Right atrium auricular region (tissue), 2 donors: ENCODE measurements at regions not wholly inside any gene's neighbourhood (a gene's known extent, or its start where the extent isn't known, plus 50 kb on each side); places are given as distances from the start of the nearest gene placed in this dataset.

Source experiments
- DNase-seq: peaks from one replicate; pipeline ENCODE4 v3.0.0-alpha.2; 2019; ENCODE audit warnings: low spot score
- H3K27ac ChIP-seq, 2 donors: fragments of 200-600 bp; sonication (generic); 1 replicate in 1 of 2; 2 replicates in 1 of 2; pipeline ENCODE4 v1.5.1; 2016 to 2019
- H3K27me3 ChIP-seq, 2 donors: fragments of 200-600 bp; sonication (generic); one replicate each; pipeline versions ENCODE4 v1.5.1 to v1.6.0; 2017 to 2019
- H3K36me3 ChIP-seq: fragments of 200-600 bp; sonication (generic); one replicate; pipeline ENCODE4 v1.5.1; 2016
- H3K4me1 ChIP-seq, 2 donors: fragments of 200-600 bp; sonication (generic); one replicate each; pipeline versions ENCODE4 v1.5.1 to v1.6.0; 2017 to 2019
- H3K4me3 ChIP-seq, 2 donors: fragments of 200-600 bp; sonication (generic); 1 replicate in 1 of 2; 2 replicates in 1 of 2; pipeline ENCODE4 v1.5.1; 2017 to 2019; ENCODE audit warnings: mild to moderate bottlenecking in 1 of 2, moderate library complexity in 1 of 2
- H3K9me3 ChIP-seq, 2 donors: fragments of 200-600 bp; sonication (generic); one replicate each; pipeline ENCODE4 v1.5.1; 2019
- TF ChIP-seq, protein P1 (sequence below), 2 donors: fragments of 200-600 bp; sonication (generic); IDR thresholded peaks; one replicate each; pipeline ENCODE4 v1.5.1; 2019; ENCODE audit warnings: antibody characterized with exemption in 2 of 2

DNA sequence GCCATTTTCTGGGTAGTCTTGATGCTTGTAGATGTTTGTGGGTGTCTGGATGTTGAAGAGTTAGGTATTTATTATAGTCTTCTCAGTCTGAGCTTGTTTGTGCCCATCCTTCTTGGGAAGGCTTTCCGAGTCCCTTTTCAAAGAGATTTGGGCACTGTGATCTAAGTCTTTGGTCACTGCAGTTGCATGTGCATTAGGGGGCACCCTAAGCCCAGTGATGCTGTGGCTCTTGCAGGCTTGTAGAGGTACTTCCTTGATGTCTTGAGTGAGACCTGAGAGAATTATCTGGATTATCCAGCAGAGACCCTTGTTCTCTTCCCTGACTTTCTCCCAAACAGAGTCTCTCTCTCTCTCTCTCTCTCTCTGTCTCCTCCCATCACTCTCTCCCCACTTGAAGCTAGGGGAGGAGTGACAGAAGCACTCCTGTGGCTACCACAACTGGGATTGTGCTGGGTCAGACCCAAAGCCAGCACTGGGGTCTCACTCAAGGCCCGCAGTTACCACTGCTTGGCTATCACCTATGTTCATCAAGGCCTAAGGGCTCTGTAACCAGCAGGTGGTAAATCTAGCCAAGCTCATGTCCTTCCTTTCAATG lies 68.5 kb downstream of the TMCO5A start:
- TF ChIP-seq, protein P1, sequence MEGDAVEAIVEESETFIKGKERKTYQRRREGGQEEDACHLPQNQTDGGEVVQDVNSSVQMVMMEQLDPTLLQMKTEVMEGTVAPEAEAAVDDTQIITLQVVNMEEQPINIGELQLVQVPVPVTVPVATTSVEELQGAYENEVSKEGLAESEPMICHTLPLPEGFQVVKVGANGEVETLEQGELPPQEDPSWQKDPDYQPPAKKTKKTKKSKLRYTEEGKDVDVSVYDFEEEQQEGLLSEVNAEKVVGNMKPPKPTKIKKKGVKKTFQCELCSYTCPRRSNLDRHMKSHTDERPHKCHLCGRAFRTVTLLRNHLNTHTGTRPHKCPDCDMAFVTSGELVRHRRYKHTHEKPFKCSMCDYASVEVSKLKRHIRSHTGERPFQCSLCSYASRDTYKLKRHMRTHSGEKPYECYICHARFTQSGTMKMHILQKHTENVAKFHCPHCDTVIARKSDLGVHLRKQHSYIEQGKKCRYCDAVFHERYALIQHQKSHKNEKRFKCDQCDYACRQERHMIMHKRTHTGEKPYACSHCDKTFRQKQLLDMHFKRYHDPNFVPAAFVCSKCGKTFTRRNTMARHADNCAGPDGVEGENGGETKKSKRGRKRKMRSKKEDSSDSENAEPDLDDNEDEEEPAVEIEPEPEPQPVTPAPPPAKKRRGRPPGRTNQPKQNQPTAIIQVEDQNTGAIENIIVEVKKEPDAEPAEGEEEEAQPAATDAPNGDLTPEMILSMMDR (IDR thresholded peaks at IDR 0.05) = peak in 1 of 2 donors; percentile 59
- Histone ChIP-seq H3K4me3 (no peak overlapping the region), H3K36me3 (no peaks in the 10 kb centered on the region), H3K9me3 (no peaks in the 10 kb centered on the region), H3K4me1 (peaks cover 0 to 14% of the 10 kb centered on the region in 2 donors), H3K27me3 (no peaks in the 10 kb centered on the region), H3K27ac (no peak overlapping the region)
- no peak for DNase-seq

DNA sequence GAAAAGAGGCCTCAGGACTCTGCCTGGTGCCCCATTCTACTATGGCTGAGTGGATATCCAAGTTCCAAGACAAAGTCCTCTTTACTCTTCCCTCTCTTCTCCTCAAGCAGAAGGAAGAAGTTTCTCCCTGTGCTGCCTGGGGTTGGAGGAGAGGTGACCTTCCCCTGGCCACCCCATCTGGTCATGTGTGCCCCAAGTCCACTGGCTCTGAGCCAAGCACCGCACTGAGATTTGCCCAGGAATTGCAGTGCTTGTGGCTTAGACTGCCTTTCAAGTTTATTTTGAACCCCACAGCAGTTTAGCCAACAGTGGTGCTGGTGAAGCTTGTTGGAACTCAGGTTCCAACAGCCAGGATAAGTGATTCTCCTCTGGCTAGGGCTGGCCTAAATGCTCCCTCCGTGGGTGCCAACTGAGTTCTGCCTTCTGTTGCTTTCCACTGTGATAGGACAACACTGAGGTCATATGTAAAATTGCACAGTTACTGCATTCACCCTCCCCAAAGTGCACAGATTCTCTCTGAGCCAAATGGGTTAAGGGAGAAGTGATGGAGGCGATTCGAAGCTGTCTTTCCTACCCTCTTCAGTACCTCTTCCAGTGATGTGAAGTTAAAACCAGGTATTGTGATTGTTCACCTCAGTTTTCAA lies 69.9 kb downstream of the TMCO5A start:
- no peaks in the 10 kb centered on the region for H3K9me3 ChIP-seq
- DNase-seq = no peak
- H3K4me3 ChIP-seq = no peak overlapping the region
- H3K27me3 ChIP-seq = no peaks in the 10 kb centered on the region
- H3K4me1 ChIP-seq = peaks cover 0 to 14% of the 10 kb centered on the region in 2 donors
- TF ChIP-seq, protein P1 (IDR thresholded peaks at IDR 0.05) = no peak
- no peak overlapping the region for H3K27ac ChIP-seq
- H3K36me3 ChIP-seq = no peaks in the 10 kb centered on the region

DNA sequence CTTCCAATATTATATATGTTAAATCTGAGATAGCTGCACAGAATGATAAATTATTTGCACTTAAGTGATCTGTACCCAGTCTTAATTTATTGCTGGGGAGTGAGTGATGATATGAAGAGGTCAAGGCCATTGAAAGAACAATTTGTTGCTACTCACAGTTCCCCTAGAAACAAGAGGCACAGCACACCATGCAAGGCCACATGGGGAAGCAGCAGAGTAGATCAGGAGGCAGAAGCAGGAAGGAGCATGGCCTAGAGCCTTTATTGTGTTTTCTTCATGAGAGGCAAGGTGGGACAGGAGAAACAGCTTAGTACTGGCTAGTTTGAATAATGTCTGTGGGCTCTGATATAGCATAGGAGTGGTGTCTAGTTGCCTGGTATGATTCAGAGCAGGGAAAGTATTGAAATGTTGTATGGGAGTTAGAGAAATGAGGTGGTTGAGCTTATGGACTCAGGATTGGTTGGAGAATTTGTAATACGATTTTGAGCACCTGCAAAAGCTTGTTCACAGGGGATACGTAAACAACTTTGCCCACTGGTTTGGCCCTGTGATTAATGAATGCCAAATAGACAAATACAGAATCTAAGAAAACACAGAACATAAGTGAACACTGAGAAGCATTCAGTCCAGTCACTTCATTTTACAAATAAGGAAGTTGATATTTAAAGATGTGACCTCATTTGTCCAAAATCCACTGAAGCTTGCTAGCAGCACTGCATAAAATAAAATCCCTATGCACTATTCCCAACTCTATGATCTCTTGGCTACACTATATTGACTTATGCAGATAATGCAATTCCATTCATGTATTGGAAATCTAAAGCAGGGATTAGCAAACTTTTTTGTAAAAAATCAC lies 71.7 kb downstream of the TMCO5A start:
- no peaks in the 10 kb centered on the region for H3K36me3 ChIP-seq
- H3K4me1 ChIP-seq = peaks cover 0 to 14% of the 10 kb centered on the region in 2 donors
- H3K4me3 ChIP-seq = no peak overlapping the region
- no peaks in the 10 kb centered on the region for H3K9me3 ChIP-seq
- no peaks in the 10 kb centered on the region for H3K27me3 ChIP-seq
- no peak overlapping the region for H3K27ac ChIP-seq
- DNase-seq = no peak
- TF ChIP-seq, protein P1 (IDR thresholded peaks at IDR 0.05) = no peak

- TF ChIP-seq, protein P1 (IDR thresholded peaks at IDR 0.05) = no peak
- Histone ChIP-seq H3K27me3 (no peaks in the 10 kb centered on the region), H3K4me1 (peaks cover 0 to 14% of the 10 kb centered on the region in 2 donors), H3K9me3 (no peaks in the 10 kb centered on the region), H3K27ac (no peak overlapping the region), H3K4me3 (no peak overlapping the region), H3K36me3 (no peaks in the 10 kb centered on the region)
- DNase-seq = no peak
Measured at GRCh38 chr15:38010395-38010794, 76.0 kb downstream of the TMCO5A start.

DNA sequence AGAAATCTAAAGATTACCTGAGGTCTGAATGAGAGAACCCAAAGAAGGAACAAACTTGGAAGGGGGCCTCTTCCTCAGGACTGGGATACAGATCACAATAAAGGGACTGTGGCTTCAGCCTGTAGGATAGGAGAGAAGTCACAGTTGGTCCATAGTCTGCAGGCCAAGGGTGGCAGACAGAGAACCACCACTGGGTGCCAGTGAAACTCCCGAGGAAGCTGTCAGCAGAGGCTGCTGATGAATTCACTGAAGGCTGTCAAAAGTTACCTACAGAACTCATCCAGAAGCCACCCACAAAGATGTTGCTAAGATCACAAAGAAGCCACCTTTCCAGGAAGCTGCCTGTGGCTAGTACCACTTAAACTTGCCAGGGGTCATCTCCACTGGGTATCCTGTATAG lies 78.5 kb downstream of the TMCO5A start:
- H3K36me3 ChIP-seq = no peaks in the 10 kb centered on the region
- H3K27ac ChIP-seq = no peak overlapping the region
- no peaks in the 10 kb centered on the region for H3K4me1 ChIP-seq
- H3K9me3 ChIP-seq = no peaks in the 10 kb centered on the region
- no peak overlapping the region for H3K4me3 ChIP-seq
- TF ChIP-seq, protein P1 (IDR thresholded peaks at IDR 0.05) = no peak
- DNase-seq = no peak
- no peaks in the 10 kb centered on the region for H3K27me3 ChIP-seq
